GM18505 (cell line): ENCODE measurements at regions not wholly inside any gene's neighbourhood (a gene's known extent, or its start where the extent isn't known, plus 50 kb on each side); places are given as distances from the start of the nearest gene placed in this dataset.

Experiments used
- ATAC-seq: cut with Tn5 transposase; IDR thresholded peaks from one replicate; pipeline ENCODE4 v1.9.1; 2021; ENCODE audit not compliant: unreplicated experiment
- POLR2A ChIP-seq: IDR thresholded peaks from 4 replicates; pipeline ENCODE4 v1.6.1; 2011; ENCODE audit warnings: borderline replicate concordance; ENCODE audit not compliant: insufficient read depth, insufficient read length; ENCODE audit errors: extremely low read depth

GRCh38 chr4:17309567-17310268, 202.2 kb downstream of the QDPR start:
- no peak for TF ChIP-seq POLR2A
- no peak for ATAC-seq

GRCh38 chr4:17301869-17302268, 210.0 kb downstream of the QDPR start:
- no peak for ATAC-seq
- TF ChIP-seq POLR2A: no peak

GRCh38 chr4:17301266-17301665, 210.6 kb downstream of the QDPR start:
- no peak for ATAC-seq
- no peak for TF ChIP-seq POLR2A

GRCh38 chr4:17296921-17297890, 214.7 kb downstream of the QDPR start:
- no peak for TF ChIP-seq POLR2A

GRCh38 chr4:17293901-17294300, 218.0 kb downstream of the QDPR start:
- no peak for ATAC-seq
- TF ChIP-seq POLR2A: no peak

More at GRCh38 chr4:17296921-17297890, 214.7 kb downstream of the QDPR start:
- no peak for ATAC-seq

GRCh38 chr4:17288151-17288550, 223.7 kb downstream of the QDPR start:
- no peak for ATAC-seq
- TF ChIP-seq POLR2A: no peak

- ATAC-seq: no peak
- no peak for TF ChIP-seq POLR2A
These were observed 225.0 kb downstream of the QDPR start for GRCh38 chr4:17286752-17287460.

GRCh38 chr4:17285747-17286146, 226.1 kb downstream of the QDPR start:
- ATAC-seq: no peak
- TF ChIP-seq POLR2A: no peak

GRCh38 chr4:17284323-17285175, 227.3 kb downstream of the QDPR start:
- TF ChIP-seq POLR2A: no peak
- no peak for ATAC-seq

- no peak for ATAC-seq
- TF ChIP-seq POLR2A: no peak
These were observed 228.1 kb downstream of the QDPR start for GRCh38 chr4:17283832-17284231.

GRCh38 chr4:17283251-17283650, 228.6 kb downstream of the QDPR start:
- TF ChIP-seq POLR2A: no peak
- ATAC-seq: no peak

GRCh38 chr4:17280261-17281018, 231.4 kb downstream of the QDPR start:
- TF ChIP-seq POLR2A: no peak
- no peak for ATAC-seq
